Panc1 (cell line): ENCODE measurements at regions not wholly inside any gene's neighbourhood (a gene's known extent, or its start where the extent isn't known, plus 50 kb on each side); places are given as distances from the start of the nearest gene placed in this dataset.

ENCODE experiments used
- ATAC-seq: fragments of 200-7000 bp; cut with Tn5 transposase; 2 replicates; pipeline ENCODE4 v1.9.1; 2020; ENCODE audit warnings: mild to moderate bottlenecking, moderate library complexity
- BruUV-seq: library from RNA; stranded (reverse); fragments of 400-500 nt; replicated peaks from 2 replicates; lab custom pipeline; 2021; lab: Mats Ljungman, UMichigan
- CTCF ChIA-PET: fragments of 300-600 bp; sonication (Branson Sonifier 250); formaldehyde crosslinking; loops from one replicate; lab custom pipeline; 2022; ENCODE audit warnings: antibody characterized with exemption; lab: Charles Lee
- POLR2A ChIA-PET: fragments of 300-600 bp; sonication (Branson Sonifier 250); formaldehyde crosslinking; loops from one replicate; lab custom pipeline; 2022; ENCODE audit warnings: antibody characterized with exemption; lab: Charles Lee
- DNase-seq: peaks from one replicate; pipeline ENCODE4 v3.0.0-alpha.2; 2010; ENCODE audit warnings: low read depth, low spot score
- H3K27ac ChIP-seq: 2 replicates; pipeline ENCODE4 v1.5.1; 2011; ENCODE audit warnings: mild to moderate bottlenecking, low read length, inconsistent platforms
- H3K27me3 ChIP-seq: fragments of 200-500 bp; sonication (Bioruptor generic); 2 replicates; pipeline ENCODE4 v1.6.0; 2014; ENCODE audit warnings: low read length, inconsistent platforms; ENCODE audit not compliant: control insufficient read depth, insufficient read depth
- H3K36me3 ChIP-seq: fragments of 200-500 bp; sonication (Bioruptor generic); 2 replicates; pipeline ENCODE4 v1.5.1; 2014; ENCODE audit warnings: inconsistent platforms, mild to moderate bottlenecking, low read length, moderate library complexity; ENCODE audit not compliant: control insufficient read depth, insufficient read depth
- H3K4me1 ChIP-seq: 2 replicates; pipeline ENCODE4 v1.5.1; 2011; ENCODE audit warnings: inconsistent platforms, mild to moderate bottlenecking, low read length, moderate library complexity; ENCODE audit not compliant: control insufficient read depth, insufficient read depth
- H3K4me3 ChIP-seq, 2 experiments: 2 replicates each; pipeline ENCODE4 v1.5.1; 2011 to 2012; ENCODE audit warnings: low read depth in 2 of 2, low read length in 2 of 2, mild to moderate bottlenecking in 2 of 2, inconsistent platforms in 1 of 2, moderate library complexity in 1 of 2
- H3K9me3 ChIP-seq: fragments of 200-500 bp; sonication (Bioruptor generic); 2 replicates; pipeline ENCODE4 v1.5.1; 2014; ENCODE audit warnings: low read depth, mild to moderate bottlenecking, inconsistent platforms, low read length, moderate library complexity; ENCODE audit not compliant: control insufficient read depth, insufficient read depth
- POLR2AphosphoS5 ChIP-seq: IDR thresholded peaks from 2 replicates; pipeline ENCODE4 v1.6.1; 2012; ENCODE audit warnings: mild to moderate bottlenecking, low read depth, low read length, moderate library complexity
- SIN3A ChIP-seq: IDR thresholded peaks from 2 replicates; pipeline ENCODE4 v1.6.1; 2012; ENCODE audit warnings: low read depth, mild to moderate bottlenecking, low read length, moderate library complexity, borderline replicate concordance; ENCODE audit not compliant: insufficient read depth
- TCF7L2 ChIP-seq: IDR thresholded peaks from 2 replicates; pipeline ENCODE4 v1.6.1; 2011; ENCODE audit warnings: mild to moderate bottlenecking, low read depth, low read length, inconsistent platforms
- in situ Hi-C: cut with HindIII; loops from 2 replicates; pipeline ENCODE4 v1.10.0; 2016; ENCODE audit warnings: low sequenced_read_pairs, low pct_unique_long_range_greater_than_20kb
- intact Hi-C: fragments of 100-400 bp; cut with micrococcal nuclease; formaldehyde crosslinking; loops from one replicate; pipeline ENCODE4 v1.10.0; 2022; ENCODE audit not compliant: unreplicated experiment
- TF ChIP-seq, protein P1 (sequence below), 2 experiments: IDR thresholded peaks; 2 replicates each; pipeline ENCODE4 v1.6.1; 2011 to 2012; ENCODE audit warnings: low read depth in 2 of 2, control low read depth in 1 of 2, low read length in 1 of 2, mild to moderate bottlenecking in 1 of 2, moderate library complexity in 1 of 2; ENCODE audit not compliant: insufficient read depth in 1 of 2
- TF ChIP-seq, protein P2 (sequence below): fragments of 450-650 bp; IDR thresholded peaks from 2 replicates; pipeline ENCODE4 v1.5.1; 2017; ENCODE audit warnings: mild to moderate bottlenecking

DNA sequence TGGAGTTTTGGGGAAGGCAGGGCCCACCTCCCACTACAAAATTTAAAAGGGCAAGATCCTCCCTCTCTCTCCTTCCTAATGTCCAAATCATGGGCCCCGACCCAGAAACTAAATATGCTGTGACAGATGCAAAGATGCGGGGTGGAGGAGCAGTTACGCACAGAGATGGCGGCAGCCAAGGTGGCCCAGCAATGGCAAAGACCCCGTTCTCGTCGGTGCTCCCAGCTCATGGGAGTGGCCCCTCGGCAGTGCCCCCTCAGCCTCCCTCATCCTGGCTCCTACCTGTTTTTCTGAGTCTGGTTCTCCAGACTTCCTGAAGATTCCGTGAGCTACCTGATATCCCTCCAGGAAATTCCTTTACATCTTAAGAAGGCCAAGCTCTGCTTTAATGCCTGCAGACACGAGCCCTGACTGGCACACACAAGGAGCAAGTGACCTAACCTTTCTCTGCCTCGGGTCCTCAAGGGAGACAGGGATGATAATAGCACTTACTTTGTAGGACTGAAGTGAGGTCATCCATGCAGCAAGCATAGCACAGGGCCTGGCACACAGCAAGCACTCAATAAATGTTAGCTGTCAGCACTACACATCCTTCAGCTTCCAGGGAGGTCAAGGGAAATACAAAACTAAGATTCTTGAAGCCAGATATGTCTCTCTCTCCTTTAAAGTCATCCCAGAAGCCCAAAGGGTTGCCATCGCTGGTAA lies 103.5 kb downstream of the LSM3 start:
- no peaks in the 10 kb centered on the region for H3K36me3 ChIP-seq
- no peaks in the 10 kb centered on the region for H3K9me3 ChIP-seq
- H3K4me1 ChIP-seq: peaks cover 9% of the 10 kb centered on the region; the same call in 1 of the 2 replicates
- no peak overlapping the region for H3K27ac ChIP-seq
- no TSS peak for BruUV-seq
- ChIA-PET POLR2A (no interaction called here), CTCF (no interaction called here)
- H3K4me3 ChIP-seq: no peak overlapping the region
- no peaks in the 10 kb centered on the region for H3K27me3 ChIP-seq
- in situ Hi-C loops (no loop called here), intact Hi-C loops (no loop called here)
- TF ChIP-seq, protein P1, sequence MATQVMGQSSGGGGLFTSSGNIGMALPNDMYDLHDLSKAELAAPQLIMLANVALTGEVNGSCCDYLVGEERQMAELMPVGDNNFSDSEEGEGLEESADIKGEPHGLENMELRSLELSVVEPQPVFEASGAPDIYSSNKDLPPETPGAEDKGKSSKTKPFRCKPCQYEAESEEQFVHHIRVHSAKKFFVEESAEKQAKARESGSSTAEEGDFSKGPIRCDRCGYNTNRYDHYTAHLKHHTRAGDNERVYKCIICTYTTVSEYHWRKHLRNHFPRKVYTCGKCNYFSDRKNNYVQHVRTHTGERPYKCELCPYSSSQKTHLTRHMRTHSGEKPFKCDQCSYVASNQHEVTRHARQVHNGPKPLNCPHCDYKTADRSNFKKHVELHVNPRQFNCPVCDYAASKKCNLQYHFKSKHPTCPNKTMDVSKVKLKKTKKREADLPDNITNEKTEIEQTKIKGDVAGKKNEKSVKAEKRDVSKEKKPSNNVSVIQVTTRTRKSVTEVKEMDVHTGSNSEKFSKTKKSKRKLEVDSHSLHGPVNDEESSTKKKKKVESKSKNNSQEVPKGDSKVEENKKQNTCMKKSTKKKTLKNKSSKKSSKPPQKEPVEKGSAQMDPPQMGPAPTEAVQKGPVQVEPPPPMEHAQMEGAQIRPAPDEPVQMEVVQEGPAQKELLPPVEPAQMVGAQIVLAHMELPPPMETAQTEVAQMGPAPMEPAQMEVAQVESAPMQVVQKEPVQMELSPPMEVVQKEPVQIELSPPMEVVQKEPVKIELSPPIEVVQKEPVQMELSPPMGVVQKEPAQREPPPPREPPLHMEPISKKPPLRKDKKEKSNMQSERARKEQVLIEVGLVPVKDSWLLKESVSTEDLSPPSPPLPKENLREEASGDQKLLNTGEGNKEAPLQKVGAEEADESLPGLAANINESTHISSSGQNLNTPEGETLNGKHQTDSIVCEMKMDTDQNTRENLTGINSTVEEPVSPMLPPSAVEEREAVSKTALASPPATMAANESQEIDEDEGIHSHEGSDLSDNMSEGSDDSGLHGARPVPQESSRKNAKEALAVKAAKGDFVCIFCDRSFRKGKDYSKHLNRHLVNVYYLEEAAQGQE (IDR thresholded peaks at IDR 0.05; ENCODE audit: insufficient read depth in 1 of 2, low read depth in 2 of 2, low read length in 1 of 2): no peak
- TF ChIP-seq, protein P2, sequence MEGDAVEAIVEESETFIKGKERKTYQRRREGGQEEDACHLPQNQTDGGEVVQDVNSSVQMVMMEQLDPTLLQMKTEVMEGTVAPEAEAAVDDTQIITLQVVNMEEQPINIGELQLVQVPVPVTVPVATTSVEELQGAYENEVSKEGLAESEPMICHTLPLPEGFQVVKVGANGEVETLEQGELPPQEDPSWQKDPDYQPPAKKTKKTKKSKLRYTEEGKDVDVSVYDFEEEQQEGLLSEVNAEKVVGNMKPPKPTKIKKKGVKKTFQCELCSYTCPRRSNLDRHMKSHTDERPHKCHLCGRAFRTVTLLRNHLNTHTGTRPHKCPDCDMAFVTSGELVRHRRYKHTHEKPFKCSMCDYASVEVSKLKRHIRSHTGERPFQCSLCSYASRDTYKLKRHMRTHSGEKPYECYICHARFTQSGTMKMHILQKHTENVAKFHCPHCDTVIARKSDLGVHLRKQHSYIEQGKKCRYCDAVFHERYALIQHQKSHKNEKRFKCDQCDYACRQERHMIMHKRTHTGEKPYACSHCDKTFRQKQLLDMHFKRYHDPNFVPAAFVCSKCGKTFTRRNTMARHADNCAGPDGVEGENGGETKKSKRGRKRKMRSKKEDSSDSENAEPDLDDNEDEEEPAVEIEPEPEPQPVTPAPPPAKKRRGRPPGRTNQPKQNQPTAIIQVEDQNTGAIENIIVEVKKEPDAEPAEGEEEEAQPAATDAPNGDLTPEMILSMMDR: no peak
- TF ChIP-seq SIN3A (no peak), TCF7L2 (no peak), POLR2AphosphoS5 (no peak)
- no peak for ATAC-seq
- DNase-seq: no peak

DNA sequence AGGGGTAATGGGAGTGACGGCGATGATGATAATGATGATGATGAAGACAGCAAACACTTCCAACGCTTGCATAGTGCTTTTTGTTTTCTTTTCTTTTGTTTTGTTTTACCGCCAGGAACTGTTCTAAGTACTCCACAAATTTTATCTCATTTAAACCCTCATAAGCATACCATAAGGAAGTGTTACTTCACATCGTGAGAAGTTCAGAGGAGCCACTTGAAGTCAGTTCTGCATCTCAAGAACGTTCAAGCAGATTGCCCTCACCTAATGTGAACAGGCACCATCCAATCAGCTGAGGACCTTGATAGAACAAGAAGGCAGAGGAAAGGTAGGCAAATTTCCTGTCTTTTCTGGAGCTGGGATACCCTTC lies 104.1 kb downstream of the LSM3 start:
- TF ChIP-seq POLR2AphosphoS5 (no peak), TCF7L2 (no peak), SIN3A (no peak)
- TF ChIP-seq, protein P2: no peak
- TF ChIP-seq, protein P1 (IDR thresholded peaks at IDR 0.05; ENCODE audit: insufficient read depth in 1 of 2, low read depth in 2 of 2, low read length in 1 of 2): no peak
- Histone ChIP-seq H3K9me3 (no peaks in the 10 kb centered on the region), H3K27ac (no peak overlapping the region), H3K4me3 (no peak overlapping the region), H3K36me3 (no peaks in the 10 kb centered on the region), H3K27me3 (no peaks in the 10 kb centered on the region), H3K4me1 (peaks cover 9% of the 10 kb centered on the region; the same call in 1 of the 2 replicates)
- POLR2A ChIA-PET: no interaction called here
- CTCF ChIA-PET: no interaction called here
- ATAC-seq (no peak), DNase-seq (no peak)
- no TSS peak for BruUV-seq
- intact Hi-C loops: no loop called here
- in situ Hi-C loops: no loop called here
